Testis (tissue), 2 donors: ENCODE measurements at regions not wholly inside any gene's neighbourhood (a gene's known extent, or its start where the extent isn't known, plus 50 kb on each side); places are given as distances from the start of the nearest gene placed in this dataset.

Source experiments
- DNase-seq: peaks from one replicate; pipeline ENCODE4 v3.0.0-alpha.2; 2019
- H3K27ac ChIP-seq, 2 donors: fragments of 200-600 bp; sonication (generic); one replicate each; pipeline ENCODE4 v1.5.1; 2019
- H3K27me3 ChIP-seq: fragments of 200-600 bp; sonication (generic); one replicate; pipeline ENCODE4 v1.5.1; 2019
- H3K36me3 ChIP-seq: fragments of 200-600 bp; sonication (generic); one replicate; pipeline ENCODE4 v1.5.1; 2017; ENCODE audit warnings: low read depth; ENCODE audit errors: missing control alignments
- H3K4me1 ChIP-seq: fragments of 200-600 bp; sonication (generic); one replicate; pipeline ENCODE4 v1.5.1; 2019
- H3K4me3 ChIP-seq, 2 donors: fragments of 200-600 bp; sonication (generic); one replicate each; pipeline ENCODE4 v1.5.1; 2017 to 2019
- H3K9me3 ChIP-seq: fragments of 200-600 bp; sonication (generic); one replicate; pipeline ENCODE4 v1.5.1; 2017
- POLR2A ChIP-seq: fragments of 450-650 bp; IDR thresholded peaks from one replicate; pipeline ENCODE4 v1.6.1; 2017; ENCODE audit warnings: antibody characterized with exemption, mild to moderate bottlenecking, moderate library complexity
- WGBS, 2 donors: methylation state at CpG; one replicate each; pipeline ENCODE4 v1.1.5; 2018; 5-methylcytosine and 5-hydroxymethylcytosine counted together
- intact Hi-C: fragments of 100-400 bp; cut with DNase I; formaldehyde crosslinking; loops from one replicate; pipeline ENCODE4 v1.15.1; 2023; ENCODE audit warnings: low total_unique reads
- TF ChIP-seq, protein P1 (sequence below), 3 experiments: fragments of 450-650 bp in 2 of 3; fragments of 200-600 bp in 1 of 3; sonication (generic) in 1 of 3; IDR thresholded peaks; one replicate each; pipeline ENCODE4 v1.5.1; 2016 to 2019; ENCODE audit warnings: antibody characterized with exemption in 3 of 3, mild to moderate bottlenecking in 2 of 3, moderate library complexity in 1 of 3

DNA sequence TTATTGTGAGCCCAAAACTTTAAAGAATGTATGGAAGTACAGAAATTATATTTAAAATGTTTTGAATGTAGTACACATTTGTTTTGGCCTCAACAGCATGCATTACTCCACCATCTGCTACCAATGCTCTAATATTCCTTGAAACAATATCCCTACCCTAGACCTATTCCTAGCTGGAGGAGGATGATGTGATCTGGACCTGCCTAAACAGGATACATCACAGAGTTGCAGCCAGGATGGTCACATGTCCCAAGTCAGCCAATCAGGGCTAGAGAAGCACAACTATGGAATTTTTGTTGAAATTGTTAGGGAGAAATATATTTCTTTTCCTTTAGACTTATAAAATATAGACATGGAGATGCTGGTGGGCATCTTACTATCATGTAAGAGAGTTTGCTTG is 623.3 kb upstream of the NR5A2 start:
- no peak for DNase-seq
- H3K4me1 ChIP-seq: no peaks in the 10 kb centered on the region
- H3K36me3 ChIP-seq: no peaks in the 10 kb centered on the region
- H3K27ac ChIP-seq: no peak overlapping the region
- no peaks in the 10 kb centered on the region for H3K9me3 ChIP-seq
- H3K4me3 ChIP-seq: no peak overlapping the region
- TF ChIP-seq POLR2A: no peak
- TF ChIP-seq, protein P1, sequence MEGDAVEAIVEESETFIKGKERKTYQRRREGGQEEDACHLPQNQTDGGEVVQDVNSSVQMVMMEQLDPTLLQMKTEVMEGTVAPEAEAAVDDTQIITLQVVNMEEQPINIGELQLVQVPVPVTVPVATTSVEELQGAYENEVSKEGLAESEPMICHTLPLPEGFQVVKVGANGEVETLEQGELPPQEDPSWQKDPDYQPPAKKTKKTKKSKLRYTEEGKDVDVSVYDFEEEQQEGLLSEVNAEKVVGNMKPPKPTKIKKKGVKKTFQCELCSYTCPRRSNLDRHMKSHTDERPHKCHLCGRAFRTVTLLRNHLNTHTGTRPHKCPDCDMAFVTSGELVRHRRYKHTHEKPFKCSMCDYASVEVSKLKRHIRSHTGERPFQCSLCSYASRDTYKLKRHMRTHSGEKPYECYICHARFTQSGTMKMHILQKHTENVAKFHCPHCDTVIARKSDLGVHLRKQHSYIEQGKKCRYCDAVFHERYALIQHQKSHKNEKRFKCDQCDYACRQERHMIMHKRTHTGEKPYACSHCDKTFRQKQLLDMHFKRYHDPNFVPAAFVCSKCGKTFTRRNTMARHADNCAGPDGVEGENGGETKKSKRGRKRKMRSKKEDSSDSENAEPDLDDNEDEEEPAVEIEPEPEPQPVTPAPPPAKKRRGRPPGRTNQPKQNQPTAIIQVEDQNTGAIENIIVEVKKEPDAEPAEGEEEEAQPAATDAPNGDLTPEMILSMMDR (IDR thresholded peaks at IDR 0.05): no peak
- intact Hi-C loops: no loop called here
- no peaks in the 10 kb centered on the region for H3K27me3 ChIP-seq

DNA sequence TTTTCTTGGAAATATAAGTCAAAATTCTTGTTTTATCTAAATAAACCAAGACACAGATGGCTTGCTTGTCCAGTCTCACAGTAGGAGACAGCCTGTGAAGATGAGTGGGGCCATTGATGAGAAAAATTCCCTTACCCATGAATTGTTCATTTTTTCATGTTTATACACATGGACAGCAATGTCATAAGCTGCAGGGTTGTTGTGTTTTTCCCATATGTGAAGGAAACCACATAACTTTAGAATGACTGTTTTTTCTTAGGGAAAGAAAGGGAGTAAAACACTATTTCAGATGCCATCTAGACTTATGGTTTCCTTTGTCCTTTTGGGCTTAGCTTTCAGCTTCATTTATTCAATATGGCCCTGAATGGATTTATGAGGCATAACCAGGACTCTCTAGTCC is 622.5 kb upstream of the NR5A2 start:
- H3K4me3 ChIP-seq: no peak overlapping the region
- H3K27ac ChIP-seq: no peak overlapping the region
- H3K9me3 ChIP-seq: no peaks in the 10 kb centered on the region
- no peaks in the 10 kb centered on the region for H3K4me1 ChIP-seq
- no peaks in the 10 kb centered on the region for H3K36me3 ChIP-seq
- DNase-seq: no peak
- TF ChIP-seq POLR2A: no peak
- TF ChIP-seq, protein P1 (IDR thresholded peaks at IDR 0.05): no peak
- intact Hi-C loops: no loop called here
- H3K27me3 ChIP-seq: no peaks in the 10 kb centered on the region

DNA sequence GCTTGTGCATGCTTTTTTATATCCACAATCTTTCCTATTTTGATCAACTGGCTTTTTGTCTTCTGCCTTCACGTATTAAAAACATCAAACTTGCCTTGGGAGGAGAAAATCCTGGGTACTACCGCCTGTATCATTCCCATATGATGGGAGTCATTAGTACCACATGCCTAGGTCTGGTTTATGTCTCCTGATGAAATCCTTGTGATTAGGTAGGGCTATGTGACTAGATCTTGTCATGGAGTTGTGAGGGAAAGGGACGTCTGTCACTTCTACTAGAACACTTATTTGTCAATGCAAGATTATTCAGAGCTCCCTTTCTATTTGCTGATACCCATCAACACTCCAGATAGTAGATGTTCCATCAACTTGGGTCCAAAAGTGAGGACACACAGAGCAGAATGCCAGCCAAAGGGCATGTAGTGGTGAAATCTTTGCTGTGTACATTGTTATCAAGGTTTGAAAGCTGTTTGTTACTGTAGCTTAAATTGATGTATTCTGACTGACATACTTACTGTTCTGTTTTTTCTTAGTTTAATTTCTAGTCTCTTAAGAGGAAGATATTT is 621.8 kb upstream of the NR5A2 start:
- Histone ChIP-seq H3K27ac (no peak overlapping the region), H3K4me3 (no peak overlapping the region), H3K4me1 (no peaks in the 10 kb centered on the region), H3K9me3 (no peaks in the 10 kb centered on the region), H3K36me3 (no peaks in the 10 kb centered on the region), H3K27me3 (no peaks in the 10 kb centered on the region)
- intact Hi-C loops: no loop called here
- TF ChIP-seq, protein P1 (IDR thresholded peaks at IDR 0.05): no peak
- no peak for TF ChIP-seq POLR2A
- WGBS, 2 donors: 61 to 74% methylated on average over 3 of the region's 3 CpGs
- no peak for DNase-seq

DNA sequence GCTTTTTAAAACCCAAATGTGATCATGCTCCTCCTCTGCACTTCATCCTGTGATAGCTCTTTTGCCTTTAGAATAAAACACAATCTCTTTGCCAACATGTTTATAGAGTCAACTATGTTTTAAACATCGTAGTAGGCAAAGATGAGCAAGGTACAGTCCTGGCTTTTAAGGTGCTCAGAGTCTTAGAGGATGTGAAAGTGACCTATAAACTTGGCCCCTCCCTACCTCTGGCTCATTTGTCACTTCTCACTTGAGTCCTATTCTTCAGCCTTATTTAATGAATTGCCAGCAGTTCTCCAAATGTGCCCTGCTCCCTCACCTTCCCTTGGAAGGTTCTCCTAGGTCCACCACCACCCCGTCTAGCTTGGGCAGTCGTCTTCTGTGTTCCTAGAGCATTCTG is 617.0 kb upstream of the NR5A2 start:
- Histone ChIP-seq H3K27ac (no peak overlapping the region), H3K36me3 (no peaks in the 10 kb centered on the region), H3K4me3 (no peak overlapping the region), H3K27me3 (no peaks in the 10 kb centered on the region), H3K9me3 (no peaks in the 10 kb centered on the region), H3K4me1 (no peaks in the 10 kb centered on the region)
- intact Hi-C loops: no loop called here
- WGBS, 2 donors: 84 to 88% methylated on average over 3 of the region's 3 CpGs
- no peak for DNase-seq
- TF ChIP-seq, protein P1 (IDR thresholded peaks at IDR 0.05): no peak
- TF ChIP-seq POLR2A: no peak

DNA sequence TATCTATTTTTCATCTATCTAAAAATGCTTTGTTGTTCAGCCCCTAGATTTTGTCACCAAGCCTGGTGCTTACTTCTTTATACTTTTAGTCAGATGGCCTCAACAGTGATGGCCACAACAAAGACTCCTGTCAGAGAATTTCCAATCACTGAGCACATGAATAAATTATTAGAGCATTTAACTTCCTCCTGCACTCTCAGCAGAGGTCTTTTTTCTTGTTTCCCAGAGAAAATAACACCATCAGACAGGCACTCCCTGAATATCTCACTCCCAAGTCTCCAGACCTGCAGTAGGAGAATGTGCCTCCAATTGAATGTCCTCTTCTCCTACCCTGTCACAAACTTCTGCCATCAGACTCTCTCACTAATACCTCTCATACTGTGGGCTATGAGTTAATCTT is 616.0 kb upstream of the NR5A2 start:
- H3K9me3 ChIP-seq: no peaks in the 10 kb centered on the region
- no peaks in the 10 kb centered on the region for H3K36me3 ChIP-seq
- TF ChIP-seq, protein P1 (IDR thresholded peaks at IDR 0.05): no peak
- TF ChIP-seq POLR2A: no peak
- H3K4me3 ChIP-seq: no peak overlapping the region
- intact Hi-C loops: no loop called here
- no peaks in the 10 kb centered on the region for H3K27me3 ChIP-seq
- DNase-seq: no peak
- H3K27ac ChIP-seq: no peak overlapping the region
- H3K4me1 ChIP-seq: no peaks in the 10 kb centered on the region
